Keratinocyte (primary cell): ENCODE measurements at regions not wholly inside any gene's neighbourhood (a gene's known extent, or its start where the extent isn't known, plus 50 kb on each side); places are given as distances from the start of the nearest gene placed in this dataset.

Experiments used
- CTCF ChIP-seq, 3 experiments: IDR thresholded peaks in 1 of 3; conservative IDR thresholded peaks in 1 of 3; optimal IDR thresholded peaks in 1 of 3; 2 replicates in 2 of 3; 3 replicates in 1 of 3; pipeline versions ENCODE3 to v1.5.1; 2011; ENCODE audit warnings: low read length in 3 of 3, mild to moderate bottlenecking in 3 of 3, moderate library complexity in 2 of 3, control low read depth in 1 of 3, inconsistent platforms in 1 of 3; ENCODE audit not compliant: insufficient read depth in 2 of 3; ENCODE audit errors: extremely low read depth in 1 of 3
- EZH2 ChIP-seq: IDR thresholded peaks from one replicate; pipeline ENCODE4 v1.6.1; 2012; ENCODE audit warnings: inconsistent platforms, mild to moderate bottlenecking, low read length, moderate library complexity

- TF ChIP-seq CTCF (optimal IDR thresholded peaks at IDR 0.05 in 1 of 3, IDR thresholded peaks at IDR 0.05 in 1 of 3, conservative IDR thresholded peaks at IDR 0.05 in 1 of 3; ENCODE audit: extremely low read depth in 1 of 3, insufficient read depth in 2 of 3, low read length in 3 of 3) (no peak), EZH2 (no peak)
Observed at GRCh38 chr20:10724449-10725173, 50.8 kb upstream of the JAG1 start.
